ENCODE measurements at regions not wholly inside any gene's neighbourhood (a gene's known extent, or its start where the extent isn't known, plus 50 kb on each side); places are given as distances from the start of the nearest gene placed in this dataset.
"Not testable (repeated sequence)": the region's sequence is repeated elsewhere in the genome, so short reads cannot be mapped to it uniquely, and the experiment has no call there.

DNA sequence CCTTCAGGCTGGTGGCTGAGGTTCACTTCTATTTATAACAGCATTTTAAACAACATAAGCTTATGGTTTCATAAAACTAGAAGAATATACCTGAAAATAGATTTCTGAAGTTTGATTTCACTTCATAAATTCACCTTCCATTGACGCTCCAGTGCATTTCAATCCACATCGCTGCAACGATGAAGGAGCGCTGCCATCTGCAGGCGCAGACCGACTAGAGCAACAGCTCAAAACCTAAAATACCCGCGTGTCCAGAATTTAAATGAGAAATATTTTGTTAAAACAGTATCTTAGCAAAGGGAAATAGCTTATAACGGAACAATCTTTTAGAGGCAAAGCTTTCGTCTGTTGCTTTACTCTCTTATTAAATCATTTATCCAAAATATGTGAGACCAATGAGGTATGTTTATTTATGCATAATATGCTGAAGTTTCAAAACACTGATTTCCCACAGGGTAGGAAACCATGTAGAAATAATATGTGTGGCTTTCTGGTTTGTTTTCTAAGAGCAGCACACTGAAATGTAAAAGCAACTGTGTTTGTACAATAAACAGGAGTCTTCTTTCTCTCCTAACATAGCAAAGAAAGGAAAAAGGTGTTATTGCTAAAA is 816.4 kb upstream of the FRG1 start:
- DNase-seq, result no peak

DNA sequence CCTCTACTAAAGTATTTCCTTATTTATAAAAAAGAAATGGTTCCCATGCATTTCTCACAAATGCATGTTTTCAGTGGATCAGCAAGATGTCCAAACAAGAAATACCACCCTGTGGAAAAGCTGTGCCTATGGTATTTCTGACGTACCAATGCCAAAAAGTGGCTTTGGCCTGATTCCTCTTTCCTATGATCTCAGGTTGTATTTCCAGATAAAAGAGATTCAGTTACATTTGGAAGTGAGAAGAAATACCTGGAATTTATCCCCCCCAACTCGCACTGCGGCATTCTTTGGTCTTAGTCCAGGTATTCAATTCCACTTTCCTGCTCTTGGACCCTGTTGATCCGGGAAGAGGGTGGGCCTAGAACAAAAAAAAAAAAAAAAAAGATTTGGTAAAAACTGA is 815.9 kb upstream of the FRG1 start:
- no peak for DNase-seq

DNA sequence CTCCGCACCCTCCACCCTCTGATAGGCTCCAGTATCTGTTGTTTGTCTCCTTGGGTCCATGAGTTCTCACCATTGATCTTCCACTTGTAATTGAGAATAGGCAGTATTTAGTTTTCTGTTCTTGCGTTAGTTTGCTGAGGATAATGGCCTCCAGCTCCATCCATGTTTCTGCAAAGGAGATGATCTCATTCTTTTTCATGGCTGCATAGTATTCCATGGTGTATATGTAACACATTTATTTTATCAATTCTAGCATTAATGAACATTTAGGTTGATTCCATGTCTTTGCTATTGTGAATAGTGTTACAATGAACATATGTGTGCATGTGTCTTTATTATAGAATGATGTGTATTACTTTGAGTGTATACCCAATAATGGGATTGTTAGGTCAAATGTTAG is 814.6 kb upstream of the FRG1 start:
- no peak for DNase-seq

DNA sequence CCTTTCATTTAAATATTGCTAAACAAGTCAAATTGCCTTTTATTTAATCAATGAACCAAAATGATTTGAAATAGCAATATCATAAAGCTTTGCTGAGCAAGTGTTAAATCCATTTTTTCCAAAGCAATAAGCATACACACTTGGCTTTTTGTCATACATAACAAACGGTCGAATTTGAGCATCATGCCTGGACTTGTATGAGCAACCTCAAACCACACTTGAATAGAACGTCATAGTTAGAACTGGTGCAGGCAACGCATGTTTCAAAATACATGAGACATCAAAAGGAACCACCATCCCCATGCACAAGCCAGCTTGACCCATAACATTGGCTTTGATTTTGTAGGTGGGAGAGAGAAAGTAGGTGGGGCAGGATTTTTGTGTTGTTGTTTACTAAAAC is 812.3 kb upstream of the FRG1 start:
- no peak for DNase-seq

DNA sequence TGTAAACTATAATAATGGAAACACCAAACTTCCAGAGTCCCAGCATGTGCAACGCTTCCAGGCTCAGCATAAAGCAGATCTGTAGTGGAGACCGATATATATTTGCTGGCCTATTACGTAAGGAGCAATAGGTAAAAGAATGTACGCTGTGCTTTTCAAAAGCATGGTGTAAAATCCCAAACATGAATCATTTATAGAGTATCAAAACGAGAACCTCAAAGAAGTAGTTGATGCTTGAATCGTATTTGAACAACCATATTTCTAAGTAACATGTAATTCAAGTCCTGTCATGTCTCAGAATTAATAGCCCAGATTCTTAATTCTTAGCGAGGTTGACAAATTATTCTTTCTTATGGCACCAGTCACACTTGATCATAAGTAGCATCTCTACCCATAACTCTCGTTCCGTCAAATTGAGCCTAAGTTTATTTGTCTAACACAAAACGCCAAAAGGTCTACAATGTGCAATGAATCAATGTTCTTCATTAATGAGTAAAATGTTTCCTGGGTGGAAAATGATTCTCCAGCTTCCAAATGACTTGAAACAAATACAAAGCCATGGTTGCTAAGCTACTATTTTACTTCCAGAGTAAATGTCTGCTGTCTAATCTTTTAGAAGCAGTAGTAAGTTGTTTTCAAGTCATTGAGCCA is 811.5 kb upstream of the FRG1 start:
- DNase-seq, result no peak

DNA sequence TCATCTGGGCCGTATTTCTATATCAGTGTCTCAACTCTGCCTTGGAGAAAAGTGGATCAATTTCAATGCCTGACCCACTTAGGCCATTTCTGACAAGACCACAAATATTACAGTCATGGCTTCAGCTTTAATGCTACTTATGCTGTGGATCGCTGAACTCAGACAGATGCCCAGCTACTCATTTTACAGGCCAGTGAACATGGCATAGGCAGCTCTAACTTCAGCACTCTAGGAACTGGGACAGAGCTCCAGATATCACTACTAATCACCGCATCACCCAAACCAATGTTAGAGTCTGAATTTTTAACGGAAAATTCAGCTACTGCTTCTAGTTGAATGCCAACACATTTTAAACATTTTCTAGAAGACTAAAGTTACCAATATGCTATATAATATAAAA is 809.6 kb upstream of the FRG1 start:
- DNase-seq, result no peak

DNA sequence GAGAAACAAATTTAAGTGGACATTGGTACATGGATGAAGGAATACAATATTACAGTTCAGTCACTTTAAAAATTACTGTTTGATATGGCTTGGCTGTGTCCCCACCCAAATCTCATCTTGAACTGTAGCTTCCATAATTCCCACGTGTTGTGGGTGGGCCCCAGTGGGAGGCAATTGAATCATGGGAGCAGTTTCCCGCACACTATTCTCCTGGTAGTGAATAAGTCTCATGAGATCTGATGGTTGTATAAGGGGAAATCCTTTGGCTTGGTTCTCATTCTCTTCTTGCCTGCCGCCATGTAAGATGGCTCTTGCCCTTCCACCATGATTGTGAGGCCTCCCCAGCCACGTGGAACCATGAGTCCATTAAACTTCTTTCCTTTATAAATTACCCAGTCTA is 804.2 kb upstream of the FRG1 start:
- no peak for DNase-seq

DNA sequence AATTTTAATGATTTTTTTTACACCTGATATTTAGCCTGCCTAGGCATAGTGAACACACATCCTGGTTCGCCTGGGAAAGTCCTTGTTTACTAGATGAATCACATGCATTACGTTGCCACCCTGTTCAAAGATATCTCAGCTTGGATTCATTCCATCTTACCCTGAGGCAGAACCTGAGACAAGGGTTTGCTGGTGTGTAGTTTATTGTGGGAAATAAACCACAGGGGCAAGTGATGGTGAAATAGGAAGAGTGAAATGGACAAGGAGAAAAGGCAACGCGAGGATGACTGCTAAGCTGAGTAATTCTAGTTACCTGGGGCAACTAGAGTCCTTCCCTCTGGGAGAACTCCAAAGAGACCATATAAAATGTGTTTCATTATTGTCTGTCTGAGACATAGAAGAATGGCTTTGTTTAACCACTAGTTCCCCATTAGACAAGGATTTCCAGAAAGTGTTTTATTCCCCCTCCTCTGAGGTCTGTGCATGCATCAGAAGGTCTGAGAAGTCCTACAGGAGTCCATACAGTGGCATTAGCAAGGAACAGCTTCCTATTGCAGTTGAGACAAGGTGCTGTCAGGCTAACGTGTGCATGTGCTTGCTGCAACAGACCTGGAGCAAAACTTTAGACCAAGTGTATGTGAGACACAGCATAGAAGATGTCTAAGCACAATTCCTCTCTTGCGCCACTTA is 797.3 kb upstream of the FRG1 start:
- no peak for DNase-seq

DNA sequence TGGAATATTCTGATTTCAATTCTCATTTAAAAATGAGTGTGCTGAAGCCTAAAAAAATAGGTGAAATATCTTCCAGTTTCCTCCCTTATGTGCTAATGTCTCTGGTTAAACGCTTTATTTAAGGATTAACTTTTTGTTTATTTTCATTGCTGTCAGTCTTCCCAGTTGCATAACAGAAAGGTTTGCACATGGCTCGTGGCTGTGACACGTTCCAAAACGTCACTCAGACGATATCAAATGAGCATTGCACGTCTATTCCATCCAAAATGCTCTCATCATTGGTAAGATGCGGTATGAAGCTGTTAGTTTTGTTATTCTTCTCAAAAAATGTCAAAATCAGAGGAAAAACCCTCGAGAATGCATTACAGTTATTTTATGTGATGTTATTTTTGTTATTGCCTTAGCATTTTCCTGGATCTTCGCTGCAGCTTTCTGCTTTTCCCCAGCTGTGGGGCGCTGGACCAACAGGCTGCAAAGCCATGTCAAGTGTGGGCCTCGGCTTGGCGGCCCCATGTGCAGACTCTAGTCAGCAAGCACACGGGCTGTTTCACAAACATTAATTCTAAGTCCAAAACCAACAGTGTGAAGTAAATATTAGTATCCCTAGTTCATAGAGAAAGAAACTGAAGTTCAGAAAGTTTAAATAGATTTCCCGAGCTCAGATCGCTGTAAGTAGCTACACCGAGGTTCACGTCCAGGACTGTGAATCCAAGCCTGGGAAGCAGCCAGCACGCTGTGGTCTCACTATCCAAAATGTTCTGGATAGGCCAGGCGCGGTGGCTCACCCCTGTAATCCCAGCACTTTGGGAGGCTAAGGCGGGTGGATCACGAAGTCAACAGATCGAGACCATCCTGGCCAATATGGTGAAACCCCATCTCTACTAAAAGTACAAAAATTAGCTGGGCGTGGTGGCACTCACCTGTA is 793.4 kb upstream of the FRG1 start:
- no peak for DNase-seq

DNA sequence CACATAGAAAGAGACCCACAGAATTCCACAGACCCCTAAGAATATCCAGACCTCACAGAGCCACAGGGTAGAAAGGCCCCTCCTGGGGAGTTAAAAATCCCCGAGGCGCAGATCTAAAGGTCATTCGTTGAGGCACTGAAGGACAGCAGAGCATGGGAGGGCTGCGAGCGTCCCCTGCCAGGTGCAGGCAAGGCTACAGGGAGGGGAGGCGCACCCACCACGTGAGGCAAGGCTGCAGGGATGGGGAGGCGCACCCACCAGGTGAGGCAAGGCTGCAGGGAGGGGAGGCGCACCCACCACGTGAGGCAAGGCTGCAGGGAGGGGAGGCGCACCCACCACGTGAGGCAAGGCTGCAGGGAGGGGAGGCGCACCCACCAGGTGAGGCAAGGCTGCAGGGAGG is 785.6 kb upstream of the FRG1 start:
- not testable (repeated sequence) for DNase-seq

DNA sequence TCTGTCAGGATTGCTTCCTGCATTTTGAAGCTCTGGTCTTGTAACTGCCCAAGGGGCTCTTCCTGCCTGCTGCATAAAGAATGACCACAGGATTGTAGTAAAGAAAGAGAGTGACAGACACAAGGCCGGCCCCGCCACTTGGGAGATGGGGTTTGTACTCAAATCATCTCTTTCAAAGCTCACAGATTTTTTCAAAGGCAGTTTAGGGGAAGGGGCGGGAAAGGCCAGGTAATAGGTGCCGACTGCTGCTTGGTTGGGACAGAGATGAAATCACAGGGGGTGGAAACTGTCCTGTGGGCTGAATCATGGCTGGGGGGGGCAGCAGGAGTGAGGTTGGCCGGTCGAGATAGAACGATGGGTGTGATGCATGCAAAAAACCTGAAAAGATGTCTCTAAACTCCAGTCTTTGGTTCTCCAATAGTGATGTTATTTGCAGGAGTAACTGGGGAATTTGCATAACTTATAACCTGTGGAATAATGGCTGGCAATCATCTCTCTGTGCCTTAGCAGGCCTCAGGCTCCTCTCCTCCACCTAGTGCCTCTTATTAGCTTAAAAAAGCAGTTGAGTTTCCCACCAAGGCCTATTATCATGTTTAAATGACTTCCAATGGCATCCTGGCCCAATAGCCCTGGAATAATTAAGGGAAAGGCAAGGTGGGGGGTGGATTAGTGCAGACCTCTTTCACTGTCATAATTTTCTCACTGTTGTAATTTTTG is 778.4 kb upstream of the FRG1 start:
- no peak for DNase-seq

DNA sequence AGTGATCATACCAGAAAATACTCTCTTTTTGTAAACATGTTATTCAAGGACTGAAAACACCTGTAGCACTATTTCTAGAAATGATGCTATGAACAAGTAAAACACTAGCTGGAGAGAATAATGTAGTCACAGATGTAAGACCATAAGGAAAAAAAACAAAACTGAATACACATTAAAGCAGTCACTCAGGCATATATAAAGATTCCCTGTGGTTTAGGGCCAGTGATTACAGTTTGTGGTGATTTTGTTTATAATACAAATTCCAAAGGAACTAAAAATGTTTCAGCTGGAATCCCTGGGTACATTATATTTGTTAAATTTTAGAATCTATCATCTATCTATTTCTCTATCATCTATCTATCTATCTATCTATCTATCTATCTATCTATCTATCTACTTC is 777.8 kb upstream of the FRG1 start:
- DNase-seq, result no peak

DNA sequence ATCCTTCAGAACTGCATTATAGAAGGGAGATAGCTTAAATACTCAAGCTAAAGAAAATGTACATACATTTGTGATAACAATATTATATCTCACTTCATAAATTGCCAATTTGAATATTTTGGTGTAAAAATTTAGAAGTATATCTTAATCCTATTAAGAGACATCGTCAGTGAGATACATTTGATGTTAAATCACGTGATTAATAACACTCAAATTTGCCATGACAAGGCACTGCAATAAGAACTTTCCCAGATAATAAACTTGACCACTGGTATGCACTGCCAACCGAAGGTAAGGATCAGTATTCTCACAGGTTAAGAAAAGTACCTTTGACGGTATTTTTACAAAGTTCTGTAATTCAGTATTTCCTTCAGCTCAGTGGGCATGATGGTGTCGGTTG is 764.7 kb upstream of the FRG1 start:
- no peak for DNase-seq

DNA sequence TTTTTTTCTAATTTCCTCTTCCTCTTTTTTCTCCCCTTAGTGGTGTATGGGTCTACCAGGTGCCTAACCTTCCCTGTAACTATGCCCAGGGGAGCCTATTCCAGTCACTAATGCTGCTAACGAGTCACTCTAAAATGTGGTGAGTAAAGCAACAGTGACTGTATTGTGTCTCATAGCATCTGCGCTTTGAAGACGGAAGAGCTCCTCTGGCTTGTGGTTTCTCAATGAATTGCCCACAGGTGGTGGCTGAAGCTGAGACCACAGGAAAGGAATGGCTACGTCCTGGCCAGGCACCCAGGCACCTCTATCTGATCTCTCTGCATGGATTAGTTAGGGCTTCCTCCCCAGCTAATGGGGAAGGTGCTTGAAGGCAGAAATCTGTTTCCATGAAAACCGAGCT is 763.5 kb upstream of the FRG1 start:
- no peak for DNase-seq

DNA sequence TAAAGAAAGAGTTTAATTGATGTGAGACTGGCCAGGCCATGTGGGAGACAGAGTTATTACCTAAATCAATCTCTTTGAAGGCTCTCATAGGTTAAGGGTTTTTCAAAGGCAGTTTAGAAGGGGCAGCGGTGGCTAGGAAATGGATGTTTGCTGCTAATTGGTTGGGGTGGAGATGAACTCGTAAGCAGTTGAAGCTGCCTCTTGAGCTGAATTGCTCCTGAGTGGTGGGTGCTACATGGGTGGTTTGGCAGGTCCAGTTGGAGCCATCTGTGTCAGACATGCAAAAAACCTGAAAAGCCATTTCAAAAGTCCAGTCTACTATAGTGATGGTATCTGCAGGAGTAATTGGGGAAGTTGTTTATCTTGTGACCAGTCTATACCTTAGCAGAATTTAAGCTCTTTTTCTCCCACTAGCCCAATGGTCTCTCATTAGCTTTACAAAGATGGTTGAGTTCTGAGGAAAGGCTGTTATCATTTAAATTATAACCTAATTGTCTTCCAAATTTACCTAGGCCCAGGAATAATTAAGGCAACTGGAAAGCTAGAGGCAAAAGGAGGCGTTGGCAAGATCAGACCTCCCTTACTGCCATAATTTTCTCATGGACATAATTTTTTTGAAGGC is 762.4 kb upstream of the FRG1 start:
- DNase-seq, result no peak

DNA sequence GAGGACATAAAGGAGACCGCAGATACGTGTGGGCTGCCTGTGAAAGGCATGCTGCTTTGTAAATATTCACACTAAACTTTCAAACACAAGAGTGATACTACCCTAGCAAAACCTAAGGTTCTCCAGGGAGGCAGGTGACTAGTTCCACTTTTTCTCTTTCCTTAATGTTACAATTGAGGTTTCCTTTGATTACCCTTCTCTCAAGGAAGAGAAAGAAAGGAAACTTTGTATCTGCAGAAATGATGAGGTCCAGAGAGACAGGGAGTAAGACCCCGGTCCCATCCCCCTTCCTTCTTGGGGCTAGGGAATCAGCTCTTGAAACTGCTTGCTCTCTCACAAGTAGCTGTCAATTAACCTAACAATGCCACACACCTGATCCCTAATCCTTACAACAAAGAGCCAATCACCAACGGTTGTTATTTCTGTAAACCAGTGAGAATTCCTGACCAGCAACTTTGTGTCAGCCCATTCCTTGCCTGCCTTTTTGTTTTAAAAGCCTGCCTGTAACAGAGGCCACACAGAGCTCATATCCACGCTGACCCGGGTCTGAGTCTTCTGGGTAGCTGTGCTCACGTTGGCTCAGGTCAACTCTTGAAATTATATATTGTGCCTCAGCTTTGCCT is 754.8 kb upstream of the FRG1 start:
- DNase-seq, result no peak

DNA sequence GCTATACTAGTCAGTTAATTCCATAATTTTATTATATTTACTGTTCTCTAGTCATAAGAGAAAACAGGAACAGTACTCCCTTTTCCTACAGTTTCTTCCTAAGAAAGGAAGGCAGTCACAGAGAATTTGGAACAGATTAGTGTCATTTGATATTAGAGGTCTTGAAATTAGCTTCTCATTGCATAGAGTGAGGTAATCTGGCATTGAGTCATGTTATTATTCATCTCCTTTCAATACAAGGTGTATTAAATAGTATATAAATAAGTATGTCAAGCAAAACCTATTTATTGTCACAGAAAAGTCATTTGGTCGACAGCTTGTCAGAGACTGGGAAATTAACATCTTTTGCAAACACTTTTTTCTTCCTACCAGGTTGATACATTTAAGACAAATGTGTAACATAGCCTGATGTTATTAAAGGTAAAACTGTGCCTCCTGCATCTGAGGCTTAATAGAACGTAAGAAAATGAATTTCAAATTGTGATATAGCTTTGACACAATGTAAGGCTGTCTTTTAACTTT is 753.1 kb upstream of the FRG1 start:
- no peak for DNase-seq

DNA sequence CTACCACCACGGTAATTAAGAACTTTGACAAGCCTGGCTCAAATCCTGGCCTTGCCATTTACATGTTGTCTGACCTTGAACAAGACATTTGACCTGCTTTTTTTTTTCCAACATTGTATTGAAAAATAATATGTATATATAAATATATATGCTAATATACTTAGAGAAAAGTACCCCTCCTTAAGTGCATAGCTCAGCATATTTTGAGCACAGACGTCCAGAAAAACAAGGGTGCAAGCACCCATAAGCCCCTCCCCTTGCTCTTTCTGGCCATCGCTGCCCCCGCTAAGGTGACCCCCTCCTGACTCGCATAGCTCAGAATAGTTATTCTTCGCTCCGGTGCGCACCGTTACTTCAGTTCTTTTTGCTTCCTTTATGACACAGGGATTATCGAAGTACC is 742.0 kb upstream of the FRG1 start:
- DNase-seq, result no peak

DNA sequence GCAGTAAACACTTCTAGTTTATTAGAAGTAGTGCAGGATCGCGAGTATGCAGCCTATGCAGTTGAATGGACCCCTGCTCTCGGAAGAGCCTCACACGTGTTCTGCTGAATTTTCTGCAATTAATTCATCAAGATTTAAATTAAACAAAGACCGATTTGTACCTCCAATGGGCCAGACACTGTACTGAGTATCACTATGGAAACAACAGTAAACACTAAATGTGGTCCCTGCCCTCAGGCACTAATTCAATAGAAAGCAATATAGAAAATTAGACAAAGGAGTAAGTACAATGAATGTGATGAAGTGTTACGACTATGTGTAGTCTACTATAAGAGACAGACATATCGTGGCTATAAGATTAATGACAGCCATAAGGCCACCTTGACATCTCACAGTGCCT is 740.3 kb upstream of the FRG1 start:
- no peak for DNase-seq

DNA sequence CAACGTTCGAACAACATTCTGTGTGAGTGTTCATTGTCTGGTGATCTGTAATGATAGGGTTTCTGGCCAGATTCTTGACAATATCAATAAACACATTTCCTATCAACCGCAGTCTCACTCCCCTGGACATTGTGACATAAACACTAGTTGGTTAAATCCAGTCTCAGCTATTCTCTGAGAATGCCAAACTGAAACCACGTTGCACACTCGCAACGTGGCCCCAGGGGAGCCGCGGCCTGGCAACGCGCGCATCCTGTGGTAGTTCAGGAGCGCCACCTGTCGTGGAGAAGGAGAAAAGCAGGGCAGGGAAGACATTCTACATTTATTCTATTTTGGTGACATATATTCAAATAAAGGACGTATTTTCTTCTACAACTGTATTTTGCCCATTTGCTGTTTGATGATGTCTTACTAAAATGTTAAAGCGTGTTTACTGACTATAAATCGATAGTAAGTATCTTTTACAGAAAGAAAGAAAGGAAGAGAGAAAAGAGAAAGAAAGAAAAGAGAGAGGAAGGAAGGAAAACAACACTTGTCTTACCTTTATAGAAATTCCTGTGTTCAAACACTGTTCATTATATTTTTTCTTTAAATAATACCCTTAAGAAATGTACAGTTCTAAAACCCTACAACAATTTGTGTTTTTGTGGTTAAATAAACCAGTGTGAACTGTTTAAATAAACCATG is 738.3 kb upstream of the FRG1 start:
- no peak for DNase-seq

DNA sequence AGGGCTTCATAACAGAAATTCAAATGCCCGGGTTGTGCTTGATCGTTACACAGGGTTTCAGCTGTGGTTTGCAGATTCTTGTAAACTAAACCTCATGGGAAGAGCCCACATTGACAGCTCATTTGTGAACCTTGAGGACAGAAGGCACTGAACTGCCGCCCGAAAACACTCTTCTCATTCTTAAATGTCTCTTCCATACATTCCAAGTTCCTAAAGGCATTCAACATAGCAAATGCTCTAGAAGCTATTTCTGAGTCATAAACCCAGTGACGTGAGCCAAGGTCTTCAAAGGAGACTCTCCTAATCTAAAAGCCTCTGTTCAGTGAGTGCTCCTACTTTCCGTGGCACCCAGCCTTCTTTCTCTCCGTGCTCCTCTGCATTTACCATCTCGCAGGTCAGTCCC is 737.8 kb upstream of the FRG1 start:
- no peak for DNase-seq

Measured in activated CD4-positive, CD25-positive, alpha-beta regulatory T cell treated with anti-CD3 and anti-CD28 coated beads, Interleukin-2, amount 50 U/mL, for 72 hours (primary cell).